ENCODE measurements at regions not wholly inside any gene's neighbourhood (a gene's known extent, or its start where the extent isn't known, plus 50 kb on each side); places are given as distances from the start of the nearest gene placed in this dataset.
A peak's percentile ranks its signal among the peaks of the same experiment; 100 is the strongest.

DNA sequence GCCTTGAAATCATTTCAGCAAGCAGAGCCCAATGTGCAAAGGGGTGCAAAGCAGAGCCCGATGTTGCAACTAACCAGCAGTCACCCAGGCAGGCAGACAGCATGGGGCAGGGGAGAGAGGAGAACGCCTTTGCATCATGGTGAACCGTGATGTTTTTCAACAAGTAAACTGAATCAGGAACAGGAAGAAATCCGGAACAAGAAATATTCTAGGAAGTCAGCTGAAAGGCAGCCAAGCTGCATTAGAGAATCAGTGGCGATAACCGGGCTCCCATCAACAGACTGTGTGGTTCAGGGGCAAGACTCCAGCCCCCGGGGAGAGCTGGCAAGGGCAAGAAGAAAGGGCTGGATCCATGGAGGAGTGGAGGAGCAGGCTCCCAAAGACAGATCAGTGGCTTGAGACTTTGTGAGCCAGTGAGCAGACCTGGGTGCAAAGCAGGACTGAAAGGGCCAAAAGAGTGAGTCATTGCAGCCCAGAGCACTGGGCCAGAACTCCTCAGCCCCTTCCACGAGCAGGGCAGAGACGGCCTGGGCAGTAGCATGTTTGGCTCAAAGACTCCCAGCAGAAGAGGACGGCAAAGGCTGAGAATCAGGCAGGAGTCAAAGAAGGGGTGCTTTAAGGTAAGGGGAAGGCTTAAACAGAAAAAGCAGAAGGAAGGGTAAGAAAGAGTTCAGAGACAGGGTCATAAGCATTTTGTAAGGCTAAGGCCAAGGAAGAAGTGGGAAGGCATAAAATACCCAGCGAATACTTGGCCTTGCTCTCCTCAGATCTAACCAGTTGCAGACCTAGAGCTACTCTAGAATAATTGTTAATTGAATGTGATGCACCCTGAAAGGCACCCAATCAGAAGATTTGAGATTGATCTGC, 155.0 kb downstream of the SETD4 start:
- WGBS, result 62% methylated on average over 11 of the region's 11 CpGs
- no peak for DNase-seq (ENCODE audit: low spot score in 2 of 2)
- TF ChIP-seq, protein P1, sequence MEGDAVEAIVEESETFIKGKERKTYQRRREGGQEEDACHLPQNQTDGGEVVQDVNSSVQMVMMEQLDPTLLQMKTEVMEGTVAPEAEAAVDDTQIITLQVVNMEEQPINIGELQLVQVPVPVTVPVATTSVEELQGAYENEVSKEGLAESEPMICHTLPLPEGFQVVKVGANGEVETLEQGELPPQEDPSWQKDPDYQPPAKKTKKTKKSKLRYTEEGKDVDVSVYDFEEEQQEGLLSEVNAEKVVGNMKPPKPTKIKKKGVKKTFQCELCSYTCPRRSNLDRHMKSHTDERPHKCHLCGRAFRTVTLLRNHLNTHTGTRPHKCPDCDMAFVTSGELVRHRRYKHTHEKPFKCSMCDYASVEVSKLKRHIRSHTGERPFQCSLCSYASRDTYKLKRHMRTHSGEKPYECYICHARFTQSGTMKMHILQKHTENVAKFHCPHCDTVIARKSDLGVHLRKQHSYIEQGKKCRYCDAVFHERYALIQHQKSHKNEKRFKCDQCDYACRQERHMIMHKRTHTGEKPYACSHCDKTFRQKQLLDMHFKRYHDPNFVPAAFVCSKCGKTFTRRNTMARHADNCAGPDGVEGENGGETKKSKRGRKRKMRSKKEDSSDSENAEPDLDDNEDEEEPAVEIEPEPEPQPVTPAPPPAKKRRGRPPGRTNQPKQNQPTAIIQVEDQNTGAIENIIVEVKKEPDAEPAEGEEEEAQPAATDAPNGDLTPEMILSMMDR (IDR thresholded peaks at IDR 0.05), result no peak
- TF ChIP-seq EP300 (IDR thresholded peaks at IDR 0.05), result no peak
- TF ChIP-seq POLR2AphosphoS5 (IDR thresholded peaks at IDR 0.05), result no peak
- no peak for TF ChIP-seq POLR2A (IDR thresholded peaks at IDR 0.05)
- peaks cover 5% of the 10 kb centered on the region for H3K4me1 ChIP-seq
- peak overlapping the region; percentile 50 for H3K27ac ChIP-seq
- H3K4me3 ChIP-seq, result no peak overlapping the region
- no peaks in the 10 kb centered on the region for H3K9me3 ChIP-seq
- H3K36me3 ChIP-seq, result no peaks in the 10 kb centered on the region
- H3K27me3 ChIP-seq, result no peaks in the 10 kb centered on the region

DNA sequence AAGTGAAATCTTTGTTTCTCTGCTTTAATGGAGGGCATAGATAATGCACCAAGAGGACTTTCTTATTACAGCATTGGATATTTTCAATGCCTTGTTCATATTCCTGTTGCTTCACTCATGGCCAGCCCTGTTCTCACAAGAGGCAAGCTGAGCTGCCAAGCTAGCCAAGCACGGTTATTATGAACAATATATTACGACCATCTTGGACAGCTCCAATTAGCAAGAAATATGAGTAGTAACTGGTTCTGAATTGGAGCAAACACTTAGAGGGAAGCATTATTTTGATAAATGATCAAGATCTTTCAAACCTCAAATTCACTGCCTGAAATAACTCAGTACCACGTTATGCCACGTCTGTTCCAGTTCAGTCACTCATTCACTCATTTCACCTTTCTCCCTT, 159.8 kb downstream of the SETD4 start:
- H3K27ac ChIP-seq, result no peak overlapping the region
- H3K36me3 ChIP-seq, result no peaks in the 10 kb centered on the region
- no peak for DNase-seq (ENCODE audit: low spot score in 2 of 2)
- TF ChIP-seq POLR2AphosphoS5 (IDR thresholded peaks at IDR 0.05) (no peak), POLR2A (IDR thresholded peaks at IDR 0.05) (no peak)
- no peaks in the 10 kb centered on the region for H3K27me3 ChIP-seq
- peaks cover 3% of the 10 kb centered on the region for H3K4me1 ChIP-seq
- no peak overlapping the region for H3K4me3 ChIP-seq
- WGBS, result 35% methylated on average over 4 of the region's 4 CpGs
- H3K9me3 ChIP-seq, result no peaks in the 10 kb centered on the region

DNA sequence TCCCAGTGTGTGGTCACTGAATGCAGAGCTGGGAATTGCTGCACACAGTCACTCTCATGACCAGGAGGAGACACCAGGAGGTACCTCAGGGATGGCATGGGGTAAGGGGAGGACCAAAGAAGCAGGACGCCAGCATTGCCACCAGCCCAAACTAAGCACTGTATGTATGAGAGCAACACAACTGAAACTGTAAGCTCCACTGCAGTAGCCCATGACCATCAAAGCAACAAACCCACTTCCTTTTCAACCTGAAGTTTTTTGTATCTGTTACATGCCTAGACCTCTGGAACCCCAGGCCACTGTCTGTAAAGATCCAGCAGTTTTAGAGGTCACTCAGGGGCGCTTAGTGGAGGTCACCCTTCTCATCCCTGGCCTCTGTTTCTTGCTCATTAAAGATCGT, 164.3 kb downstream of the SETD4 start:
- TF ChIP-seq POLR2AphosphoS5 (IDR thresholded peaks at IDR 0.05) (no peak), POLR2A (IDR thresholded peaks at IDR 0.05) (no peak), EP300 (IDR thresholded peaks at IDR 0.05) (no peak)
- TF ChIP-seq, protein P1 (IDR thresholded peaks at IDR 0.05), result no peak
- Histone ChIP-seq H3K4me1 (peaks cover 2% of the 10 kb centered on the region), H3K4me3 (no peak overlapping the region), H3K27me3 (no peaks in the 10 kb centered on the region), H3K9me3 (no peaks in the 10 kb centered on the region), H3K27ac (no peak overlapping the region), H3K36me3 (no peaks in the 10 kb centered on the region)
- 98% methylated on average over 3 of the region's 3 CpGs for WGBS
- no peak for DNase-seq (ENCODE audit: low spot score in 2 of 2)

DNA sequence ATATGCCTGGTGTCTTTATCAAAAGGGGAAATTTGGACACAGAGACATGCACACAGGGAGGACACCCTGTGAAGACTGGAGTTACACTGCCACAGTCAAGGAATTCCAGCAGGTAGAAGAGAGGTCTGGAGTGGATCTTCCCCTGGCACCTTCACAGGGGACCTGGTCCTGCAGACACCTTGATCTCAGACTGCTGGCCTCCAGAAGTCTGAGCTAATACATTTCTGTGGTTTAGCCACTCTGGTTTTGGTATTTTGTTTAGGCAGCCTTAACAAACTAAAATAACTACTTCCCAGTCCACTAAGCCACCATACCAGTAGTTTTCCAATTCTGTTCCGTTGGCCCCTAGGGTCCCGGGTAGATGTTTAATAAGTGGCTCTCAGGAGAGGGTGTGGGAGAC, 164.7 kb downstream of the SETD4 start:
- TF ChIP-seq POLR2AphosphoS5 (IDR thresholded peaks at IDR 0.05), result no peak
- no peak for TF ChIP-seq EP300 (IDR thresholded peaks at IDR 0.05)
- TF ChIP-seq POLR2A (IDR thresholded peaks at IDR 0.05), result no peak
- TF ChIP-seq, protein P1 (IDR thresholded peaks at IDR 0.05), result no peak

DNA sequence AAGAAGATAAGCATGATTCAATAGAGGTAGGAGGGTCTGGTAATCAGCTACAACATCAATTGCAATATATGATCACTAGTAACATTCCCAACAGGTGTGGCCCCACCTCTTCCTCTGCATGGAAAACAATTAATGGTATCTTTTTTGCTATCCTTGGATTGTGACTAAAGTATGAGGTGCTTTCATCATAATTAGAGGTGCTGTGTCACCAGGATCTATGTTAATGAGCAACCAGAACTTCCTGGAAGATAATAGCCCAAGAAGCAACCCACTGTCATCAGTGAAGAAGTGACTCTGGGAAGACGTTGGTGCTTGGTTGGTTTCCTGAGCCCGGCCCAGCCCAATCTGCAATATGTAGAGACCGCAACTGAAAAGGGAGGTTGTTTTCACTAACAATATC, 167.2 kb downstream of the SETD4 start:
- H3K27ac ChIP-seq, result no peak overlapping the region
- 88% methylated on average over 3 of the region's 3 CpGs for WGBS
- H3K4me1 ChIP-seq, result no peaks in the 10 kb centered on the region
- TF ChIP-seq POLR2A (IDR thresholded peaks at IDR 0.05) (no peak), EP300 (IDR thresholded peaks at IDR 0.05) (no peak), POLR2AphosphoS5 (IDR thresholded peaks at IDR 0.05) (no peak)
- TF ChIP-seq, protein P1 (IDR thresholded peaks at IDR 0.05), result no peak
- DNase-seq (ENCODE audit: low spot score in 2 of 2), result no peak
- no peaks in the 10 kb centered on the region for H3K36me3 ChIP-seq
- H3K27me3 ChIP-seq, result no peaks in the 10 kb centered on the region
- no peak overlapping the region for H3K4me3 ChIP-seq
- no peaks in the 10 kb centered on the region for H3K9me3 ChIP-seq

More for the DNA sequence above, 164.7 kb downstream of the SETD4 start:
- WGBS, result 92% methylated on average over 2 of the region's 2 CpGs
- Histone ChIP-seq H3K27me3 (no peaks in the 10 kb centered on the region), H3K36me3 (no peaks in the 10 kb centered on the region), H3K9me3 (no peaks in the 10 kb centered on the region), H3K4me1 (peaks cover 2% of the 10 kb centered on the region), H3K4me3 (no peak overlapping the region), H3K27ac (no peak overlapping the region)
- DNase-seq (ENCODE audit: low spot score in 2 of 2), result no peak

Measured in suprapubic skin (tissue), 4 donors.